HG03175 (cell line): ENCODE measurements at regions not wholly inside any gene's neighbourhood (a gene's known extent, or its start where the extent isn't known, plus 50 kb on each side); places are given as distances from the start of the nearest gene placed in this dataset.

Experiments used
- ATAC-seq: cut with Tn5 transposase; IDR thresholded peaks from one replicate; pipeline ENCODE4 v1.9.1; 2021; ENCODE audit warnings: mild to moderate bottlenecking, moderate library complexity; ENCODE audit not compliant: unreplicated experiment

- no peak for ATAC-seq
These were observed 375.1 kb upstream of the DDHD1 start for GRCh38 chr14:53528185-53528671.

DNA sequence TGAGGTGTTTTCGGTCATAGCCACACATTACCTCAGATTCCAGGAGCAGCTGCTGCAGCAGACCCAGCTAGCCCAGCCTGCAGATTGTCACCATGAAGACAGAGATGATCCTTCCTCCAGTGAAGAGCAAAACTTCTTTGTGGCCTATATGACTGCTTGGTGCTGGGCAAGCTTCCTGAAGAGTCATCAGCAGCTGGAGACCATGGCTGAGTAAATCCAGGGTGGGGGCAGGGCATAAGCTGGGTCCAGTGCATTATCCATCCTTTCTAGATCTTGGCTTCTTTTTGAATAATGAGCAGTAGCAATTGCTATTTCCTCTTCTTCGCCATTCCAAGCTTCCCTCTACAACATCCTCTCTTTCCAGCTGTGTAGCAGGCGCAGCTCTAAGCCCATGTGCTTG is 373.1 kb upstream of the DDHD1 start:
- no peak for ATAC-seq

DNA sequence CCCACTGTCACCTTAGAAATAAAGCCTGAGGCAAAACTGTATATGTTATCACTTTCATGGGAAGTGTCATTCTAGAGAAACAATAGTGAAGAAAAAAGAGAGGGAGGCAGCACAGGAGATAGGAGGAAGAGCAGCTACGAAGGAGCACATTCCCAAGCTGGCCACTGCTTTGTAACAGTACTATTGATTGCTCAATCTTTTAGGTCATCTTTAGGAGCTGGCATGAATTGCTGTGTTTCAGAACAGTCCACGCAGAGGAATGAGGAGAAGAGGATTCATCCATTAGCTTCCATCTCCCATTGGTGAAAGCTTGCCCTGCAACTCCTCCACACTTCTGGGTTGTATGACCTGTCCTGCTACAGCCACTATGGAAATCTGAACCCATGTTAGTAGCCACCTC is 372.5 kb upstream of the DDHD1 start:
- ATAC-seq, result no peak

- no peak for ATAC-seq
These were observed 371.3 kb upstream of the DDHD1 start for GRCh38 chr14:53524391-53524790.

GRCh38 chr14:53523226-53523625 is 370.1 kb upstream of the DDHD1 start:
- no peak for ATAC-seq

- no peak for ATAC-seq
These were observed 367.2 kb upstream of the DDHD1 start for GRCh38 chr14:53520078-53520928.

DNA sequence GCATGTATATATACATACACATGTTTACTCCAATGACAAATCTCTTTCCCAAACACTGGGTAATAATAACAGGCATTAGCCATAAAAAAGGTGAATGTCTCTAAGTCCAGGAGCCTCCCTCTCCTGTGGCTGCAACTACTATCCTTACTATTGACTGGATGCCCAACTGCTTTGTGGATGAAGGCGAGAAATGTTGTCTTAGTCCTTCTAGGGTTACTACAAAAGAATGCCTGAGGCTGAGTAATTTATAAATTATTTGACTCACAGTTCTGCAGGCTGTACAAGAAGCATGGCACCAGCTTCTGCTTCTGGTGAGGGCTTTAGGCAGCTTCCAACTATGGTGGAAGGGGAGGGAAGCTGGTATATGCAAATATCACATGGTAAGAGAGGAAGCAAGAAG is 366.0 kb upstream of the DDHD1 start:
- ATAC-seq, result no peak

DNA sequence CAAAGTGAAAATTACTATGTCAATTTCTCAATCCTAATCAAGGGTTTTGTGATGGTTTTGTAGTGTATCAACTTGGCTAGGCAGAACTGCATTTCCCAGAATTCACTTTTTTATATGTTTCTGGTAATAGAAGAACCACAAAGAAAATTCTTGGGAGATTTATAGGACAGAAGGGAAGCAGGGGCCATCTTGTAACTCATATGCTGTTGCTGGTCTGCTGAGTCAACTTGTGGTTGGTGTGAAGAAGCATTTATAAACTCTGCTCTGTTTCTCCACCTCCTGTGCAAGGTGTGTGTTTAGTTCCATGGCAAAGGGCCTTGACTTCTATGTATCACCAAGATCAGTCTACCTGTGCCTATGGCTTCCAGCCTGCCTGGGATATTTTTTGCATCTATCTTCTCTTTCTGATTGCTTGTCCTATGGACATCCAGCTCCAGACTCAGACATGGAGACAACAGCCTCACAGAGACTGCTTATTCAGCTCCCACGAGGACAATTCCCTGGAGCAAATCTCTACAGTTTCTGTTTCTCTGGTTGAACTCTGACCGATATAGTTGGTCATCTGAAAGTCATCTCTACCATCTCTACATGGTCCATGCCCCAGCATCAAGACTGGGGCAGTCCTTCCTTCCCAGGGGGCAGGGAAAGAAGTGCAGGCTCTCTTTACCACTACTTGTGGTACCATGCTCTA is 364.3 kb upstream of the DDHD1 start:
- ATAC-seq, result no peak

DNA sequence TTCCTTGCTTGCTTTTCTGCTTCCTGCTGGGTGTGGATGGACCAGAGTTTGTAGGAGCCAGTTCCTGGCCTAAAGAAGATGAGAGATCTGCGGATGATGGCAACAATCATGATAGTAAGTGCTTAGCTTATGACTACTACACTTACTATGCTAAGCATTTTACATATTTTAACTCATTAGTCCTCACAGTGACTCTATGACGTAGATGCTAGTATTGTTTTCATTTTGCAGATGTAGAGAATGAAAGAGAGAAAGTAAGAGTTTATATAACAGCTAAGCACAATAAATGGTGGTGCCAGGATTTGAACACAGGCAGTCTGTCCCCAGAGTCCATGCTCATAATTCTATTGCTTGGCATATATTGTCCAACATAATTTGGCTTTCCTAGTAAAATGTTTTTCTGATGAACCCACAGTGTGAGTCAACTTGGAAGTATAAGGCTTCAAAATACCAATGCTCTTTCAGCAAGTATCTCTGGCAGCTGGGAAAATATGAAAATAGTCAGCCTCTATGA is 363.2 kb upstream of the DDHD1 start:
- ATAC-seq, result no peak

DNA sequence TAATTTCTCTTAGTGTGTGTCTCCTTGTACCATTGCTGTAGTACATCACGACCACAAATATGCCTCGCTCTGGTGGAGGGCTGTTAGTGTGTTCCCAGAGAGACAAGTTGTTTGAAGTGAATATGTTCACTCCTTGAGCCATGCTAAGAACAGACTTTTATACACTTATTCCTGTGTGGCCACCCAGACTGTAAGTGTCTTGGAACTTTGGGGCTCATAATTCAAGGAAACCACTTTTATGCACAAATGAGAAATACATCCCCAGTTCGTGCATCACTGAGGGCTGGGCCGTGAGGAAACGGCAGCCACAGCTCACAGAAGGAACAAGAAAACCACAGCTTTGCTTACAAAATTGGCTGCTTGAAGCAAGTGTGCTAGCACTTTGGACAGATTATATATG is 362.2 kb upstream of the DDHD1 start:
- no peak for ATAC-seq

GRCh38 chr14:53514197-53514596 is 361.1 kb upstream of the DDHD1 start:
- ATAC-seq, result no peak

DNA sequence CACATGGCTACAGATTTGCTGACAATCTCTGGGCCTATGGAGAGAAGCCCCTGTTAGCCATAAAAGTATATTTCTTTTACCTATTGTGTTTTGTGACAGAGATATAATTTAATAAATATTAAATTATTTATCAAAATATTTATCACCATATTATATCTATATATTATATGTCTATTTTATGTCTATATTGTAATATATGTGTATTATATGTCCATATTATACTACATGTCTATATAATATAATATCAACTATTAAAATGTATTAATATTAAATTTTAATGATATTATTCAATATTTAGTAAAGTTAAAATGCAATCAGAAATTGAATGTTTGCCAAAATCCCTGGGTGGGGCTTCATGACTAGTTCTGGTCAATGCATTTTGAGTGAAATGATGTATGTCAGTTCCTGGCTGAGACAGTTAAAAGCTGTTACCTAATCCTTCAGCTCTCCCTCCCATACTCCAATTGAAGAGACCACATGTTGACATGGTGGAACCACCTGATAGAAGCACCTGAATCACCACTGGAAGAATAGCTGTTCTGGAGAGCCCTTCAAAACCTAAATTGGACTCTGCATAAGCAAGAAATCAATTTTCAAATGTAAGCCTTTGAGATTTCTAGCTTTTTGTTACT is 357.3 kb upstream of the DDHD1 start:
- ATAC-seq, result no peak

DNA sequence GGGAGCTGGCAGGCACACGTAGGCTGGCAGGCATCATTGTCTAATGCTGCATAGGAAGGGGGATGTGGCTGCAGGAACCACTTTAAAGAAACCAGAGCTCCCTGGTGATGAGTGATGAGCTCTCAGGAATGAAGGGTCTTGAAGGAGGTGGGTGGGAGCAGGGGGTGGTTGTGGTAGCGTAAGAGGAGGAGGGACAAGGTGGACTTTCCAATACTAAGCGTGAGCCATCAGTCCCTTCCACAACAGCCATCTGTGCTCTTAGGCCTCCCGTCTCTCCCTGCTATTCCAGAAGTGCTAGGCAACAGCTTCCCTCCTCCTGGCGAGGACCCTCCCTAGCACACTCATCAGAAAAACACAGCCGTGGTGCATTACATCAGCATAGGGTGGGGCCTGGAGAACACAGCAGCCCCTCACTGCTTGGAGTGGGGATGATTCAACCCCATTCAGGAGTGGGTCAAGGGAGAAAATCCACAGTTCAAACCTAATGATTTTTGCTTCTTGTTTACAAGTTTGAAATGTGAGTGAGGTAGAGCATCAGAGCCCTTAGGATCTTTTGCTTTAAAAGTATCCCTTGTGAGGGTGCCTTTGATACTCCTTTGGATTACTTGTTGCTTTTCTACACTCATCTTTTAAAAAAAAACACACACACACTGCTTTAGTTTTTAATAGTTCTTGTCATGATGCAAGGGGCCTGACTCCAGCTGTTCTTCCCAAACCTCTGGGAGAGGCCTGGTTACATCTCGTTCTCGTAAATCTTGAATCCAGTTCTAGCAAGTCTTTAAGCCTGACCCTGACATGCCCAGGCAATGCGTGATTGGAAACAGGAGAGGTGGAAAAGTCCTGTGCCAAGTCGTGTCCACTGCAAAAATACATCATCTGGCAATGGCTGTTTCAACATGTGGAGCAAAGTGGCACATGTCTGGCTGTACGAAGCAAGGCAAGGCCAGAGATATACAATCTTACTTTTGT is 356.4 kb upstream of the DDHD1 start:
- no peak for ATAC-seq

- no peak for ATAC-seq
These were observed 348.5 kb upstream of the DDHD1 start for GRCh38 chr14:53501361-53502211.

- ATAC-seq, result no peak
These were observed 347.1 kb upstream of the DDHD1 start for GRCh38 chr14:53500191-53500590.

DNA sequence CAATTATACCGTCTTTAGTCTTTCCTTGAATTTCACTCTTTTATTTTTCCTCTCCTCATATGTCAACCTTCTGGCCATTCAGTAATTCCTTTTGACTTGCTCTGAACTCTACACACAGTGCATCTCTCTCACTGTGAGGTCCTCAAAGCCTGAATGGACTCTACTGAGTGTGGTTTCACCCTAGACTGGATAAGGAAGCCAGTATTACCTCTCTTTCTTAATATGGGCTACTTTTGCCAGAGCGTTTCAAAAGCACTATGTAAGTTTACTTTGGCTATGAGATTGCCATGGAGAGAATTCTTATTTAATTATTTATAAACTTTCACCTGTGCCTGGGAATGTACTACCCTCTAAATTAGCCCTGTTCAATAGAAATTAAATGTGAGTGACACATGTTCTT is 343.5 kb upstream of the DDHD1 start:
- ATAC-seq, result no peak

DNA sequence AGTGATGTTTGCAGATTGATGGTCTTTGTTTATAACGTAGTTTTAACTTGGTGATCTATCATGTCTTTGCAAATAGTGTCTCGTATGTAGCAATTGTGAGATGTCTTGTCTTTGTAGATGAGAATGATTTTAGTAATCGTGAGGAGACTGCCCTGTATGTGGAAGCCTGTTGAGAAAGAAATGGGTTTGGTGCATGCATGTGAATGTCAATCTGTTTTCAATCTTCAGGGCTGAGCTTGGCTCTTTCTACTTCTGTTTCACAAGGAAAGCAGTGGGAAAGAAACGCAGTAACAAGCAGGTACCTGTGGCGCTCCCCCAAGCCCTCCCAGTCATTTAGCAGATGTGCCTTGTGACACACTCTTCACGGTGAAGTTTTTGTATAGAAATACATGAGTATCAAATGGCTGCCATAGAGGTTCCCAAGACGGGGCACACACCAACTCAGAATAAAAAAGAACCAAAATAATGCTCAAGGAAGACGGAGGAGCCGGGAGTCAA is 342.8 kb upstream of the DDHD1 start:
- no peak for ATAC-seq

GRCh38 chr14:53494587-53494986 is 341.5 kb upstream of the DDHD1 start:
- ATAC-seq, result no peak

- ATAC-seq, result no peak
These were observed 340.7 kb upstream of the DDHD1 start for GRCh38 chr14:53493860-53494259.
